ENCODE measurements at regions not wholly inside any gene's neighbourhood (a gene's known extent, or its start where the extent isn't known, plus 50 kb on each side); places are given as distances from the start of the nearest gene placed in this dataset.
"Not testable (repeated sequence)": the region's sequence is repeated elsewhere in the genome, so short reads cannot be mapped to it uniquely, and the experiment has no call there.

DNA sequence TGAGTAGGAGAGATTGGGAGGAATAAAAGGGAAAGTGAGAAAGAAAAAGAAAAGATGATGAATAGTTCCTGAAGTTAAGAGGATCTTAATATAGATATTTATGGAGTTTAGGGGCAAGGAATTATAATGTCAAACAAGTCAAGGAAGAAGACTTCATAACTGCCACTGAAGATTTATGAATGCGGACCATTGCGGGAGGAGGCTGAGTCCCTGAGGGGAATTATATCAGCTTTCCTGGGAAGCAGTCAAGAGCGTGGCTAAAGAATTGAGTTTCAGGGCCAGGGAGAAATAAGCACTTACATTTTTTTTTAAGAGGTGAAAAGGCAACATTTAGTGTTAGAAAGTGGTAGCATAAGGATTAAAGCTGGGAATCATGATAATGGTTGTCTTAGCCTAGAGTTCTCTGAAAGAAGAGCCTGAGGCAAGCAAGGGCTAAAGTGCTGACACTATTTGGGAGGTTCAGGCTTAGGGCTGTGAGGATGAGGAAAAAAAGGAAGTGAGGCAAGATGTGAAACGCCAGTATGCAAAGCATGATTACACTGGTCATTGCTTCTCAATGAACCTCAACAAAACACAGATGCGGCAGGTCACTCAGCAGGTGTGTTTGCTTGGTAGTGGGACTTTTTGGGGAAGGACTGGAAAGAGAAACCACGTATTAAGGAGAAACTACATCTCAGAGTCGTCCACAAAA, 217.1 kb downstream of the SLC4A3 start:
- no peak for DNase-seq

- no peak for DNase-seq
Measured at GRCh38 chr2:219848882-219849281, 221.5 kb downstream of the SLC4A3 start.

- DNase-seq = no peak
Measured at GRCh38 chr2:219851169-219851568, 223.7 kb downstream of the SLC4A3 start.

DNA sequence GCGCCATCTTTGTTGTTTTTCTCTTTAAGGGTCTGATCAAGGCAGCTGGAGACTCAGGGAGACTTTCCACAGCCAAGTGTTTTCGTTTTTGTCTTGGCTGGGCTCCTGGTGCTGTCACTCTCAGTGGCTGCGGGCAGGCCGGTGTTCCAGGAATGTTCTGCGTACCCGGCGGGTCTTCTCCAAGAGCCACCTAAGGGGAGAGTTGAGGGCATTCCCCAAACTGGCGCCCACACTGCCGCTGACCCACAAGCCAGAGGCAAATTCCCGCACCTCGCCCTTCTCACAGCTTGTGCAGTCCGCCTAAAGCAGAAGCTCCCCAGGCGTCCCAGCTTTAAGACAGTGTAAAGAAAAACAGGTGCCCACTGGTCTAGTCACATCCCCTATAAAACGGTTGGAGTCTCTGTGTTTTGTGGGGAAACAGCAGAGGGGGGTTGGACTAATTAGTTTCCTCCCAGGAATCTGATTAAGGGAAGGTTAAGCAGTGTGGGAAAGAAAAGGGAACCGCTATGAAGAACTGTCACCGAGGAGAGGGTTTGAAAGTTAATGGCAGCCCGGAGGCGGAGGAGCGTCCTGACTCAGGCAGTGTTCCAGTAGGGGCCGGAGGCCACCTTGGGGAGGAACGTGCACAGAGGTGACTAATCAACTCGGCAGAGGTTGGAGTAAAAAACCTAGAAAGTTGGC, 224.5 kb downstream of the SLC4A3 start:
- DNase-seq = no peak

DNA sequence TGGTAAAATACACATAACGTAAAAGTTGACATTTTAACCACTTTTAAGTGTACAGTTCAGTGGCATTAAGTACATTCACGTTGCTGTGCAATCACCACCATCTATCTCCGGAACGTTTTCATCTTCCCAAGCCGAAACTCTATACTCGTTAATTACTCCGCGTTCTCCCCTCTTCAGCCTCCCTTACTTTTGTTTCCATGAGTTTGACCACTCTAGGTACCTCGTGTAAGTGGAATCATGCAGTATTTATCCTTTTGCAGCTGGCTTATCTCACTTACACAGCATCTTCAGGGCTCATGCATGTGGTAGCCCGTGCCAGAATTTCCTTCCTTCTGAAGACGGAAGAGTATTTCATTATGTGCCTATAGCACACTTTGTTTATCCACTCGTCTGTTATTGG, 225.2 kb downstream of the SLC4A3 start:
- DNase-seq = no peak

GRCh38 chr2:219856602-219857001, 229.2 kb downstream of the SLC4A3 start:
- no peak for DNase-seq

- DNase-seq = no peak
Measured at GRCh38 chr2:219857751-219858150, 230.3 kb downstream of the SLC4A3 start.

DNA sequence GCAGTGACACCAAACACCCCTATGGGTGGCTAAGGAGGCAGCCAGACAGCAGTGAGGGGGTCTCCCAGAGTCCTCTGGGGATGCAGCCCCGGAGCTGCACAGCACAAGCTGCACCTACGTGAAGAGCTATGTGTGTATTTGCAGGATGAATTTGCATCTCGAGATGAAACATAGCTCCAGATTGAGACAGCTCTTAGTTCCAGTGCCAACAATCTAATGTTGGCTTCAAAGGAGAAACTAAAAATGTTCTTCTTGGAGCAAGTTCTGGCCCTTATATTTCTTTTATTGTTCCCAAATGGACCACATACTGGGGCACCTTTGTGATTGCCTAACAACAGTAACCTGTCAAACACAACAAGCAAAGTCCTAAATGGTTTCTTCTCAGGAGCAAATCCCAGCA, 233.9 kb downstream of the SLC4A3 start:
- no peak for DNase-seq

GRCh38 chr2:219864154-219864553, 236.7 kb downstream of the SLC4A3 start:
- DNase-seq = no peak

GRCh38 chr2:219868635-219869034, 241.2 kb downstream of the SLC4A3 start:
- no peak for DNase-seq

DNA sequence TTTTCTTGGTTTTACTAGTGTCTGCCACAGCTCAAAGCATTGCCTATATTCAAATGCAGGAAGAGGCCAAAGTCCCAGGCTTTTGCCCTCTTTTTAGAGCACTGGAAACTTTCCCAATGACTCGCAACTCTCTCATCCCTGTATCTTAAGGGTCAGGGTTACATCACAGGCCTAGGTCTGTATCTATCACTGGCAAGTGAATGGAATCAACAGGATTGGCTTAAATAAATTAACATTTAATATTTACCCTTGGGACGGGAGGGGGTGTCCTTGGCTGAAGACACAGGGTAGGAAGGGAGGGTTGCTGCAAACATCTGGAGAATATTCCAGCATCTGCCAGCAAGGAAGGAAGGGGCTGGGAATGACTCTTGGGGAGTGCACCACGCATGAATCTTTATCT, 242.6 kb downstream of the SLC4A3 start:
- no peak for DNase-seq

DNA sequence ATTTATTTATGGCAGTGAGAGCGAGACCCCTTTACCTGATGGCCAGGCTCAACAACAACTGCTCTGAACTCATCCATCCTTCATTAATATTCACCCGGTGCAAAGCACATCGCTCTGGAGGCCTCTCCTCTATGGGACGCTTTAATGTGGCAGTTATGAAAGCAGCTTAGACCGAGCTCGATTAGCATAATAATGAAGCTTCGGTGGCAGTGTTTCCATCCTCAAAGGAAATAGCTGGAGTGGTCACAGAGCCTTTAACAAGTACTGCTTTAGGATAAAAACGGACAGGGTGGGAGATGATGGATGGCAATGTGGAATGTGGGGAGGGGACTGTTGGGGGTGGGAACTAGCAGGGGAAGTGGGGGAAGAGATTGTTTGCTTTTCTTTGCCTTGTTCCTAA, 243.9 kb downstream of the SLC4A3 start:
- no peak for DNase-seq

GRCh38 chr2:219875036-219875435, 247.6 kb downstream of the SLC4A3 start:
- no peak for DNase-seq

- not testable (repeated sequence) for DNase-seq
Measured at GRCh38 chr2:219875986-219876385, 248.6 kb downstream of the SLC4A3 start.

GRCh38 chr2:219876931-219877330, 249.5 kb downstream of the SLC4A3 start:
- DNase-seq = no peak

- no peak for DNase-seq
Measured at GRCh38 chr2:219877728-219878127, 250.3 kb downstream of the SLC4A3 start.

- DNase-seq = no peak
Measured at GRCh38 chr2:219878516-219878915, 251.1 kb downstream of the SLC4A3 start.

GRCh38 chr2:219881851-219882250, 254.4 kb downstream of the SLC4A3 start:
- no peak for DNase-seq

DNA sequence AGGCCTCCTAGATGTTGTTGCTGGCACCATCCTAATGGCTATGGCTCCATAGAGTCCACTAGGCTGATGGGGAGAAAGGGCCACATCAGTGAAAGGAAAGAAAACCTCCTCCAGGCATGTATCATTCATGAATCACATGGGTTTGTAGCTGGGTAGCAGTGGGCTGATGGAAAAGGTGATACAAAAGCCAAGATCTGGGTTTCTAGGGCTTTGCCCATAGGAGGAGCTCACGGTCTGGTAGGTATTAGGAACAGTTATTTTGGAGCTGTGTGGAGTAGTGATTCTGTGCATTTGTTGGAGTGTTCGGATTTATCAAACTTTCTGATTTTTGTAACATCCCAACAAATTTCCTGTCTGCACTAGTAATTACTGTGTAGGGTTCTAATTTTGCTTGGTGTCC, 259.2 kb downstream of the SLC4A3 start:
- no peak for DNase-seq

GRCh38 chr2:219887870-219888269, 260.4 kb downstream of the SLC4A3 start:
- DNase-seq = no peak

GRCh38 chr2:219893541-219893940, 266.1 kb downstream of the SLC4A3 start:
- DNase-seq = no peak

- no peak for DNase-seq
Measured at GRCh38 chr2:219897456-219897855, 270.0 kb downstream of the SLC4A3 start.

DNA sequence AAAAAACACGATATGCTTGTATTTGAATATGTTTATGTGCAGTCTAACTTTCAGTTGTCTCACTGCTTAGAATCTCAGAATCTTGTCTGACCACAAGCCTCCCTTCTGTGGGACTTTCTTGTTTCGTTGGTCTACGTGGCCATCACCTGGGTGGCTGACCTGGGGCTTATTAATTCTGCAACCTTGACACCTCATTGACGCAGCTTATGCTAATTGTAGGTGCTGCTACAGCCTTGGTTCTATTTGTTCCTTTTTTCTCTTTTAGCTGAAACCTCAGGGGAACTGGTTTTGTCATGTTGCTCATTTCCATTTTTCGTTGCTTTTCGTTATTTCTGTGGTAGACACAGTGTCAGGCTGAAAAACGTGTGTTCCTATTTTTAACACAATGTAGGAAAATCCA, 273.7 kb downstream of the SLC4A3 start:
- DNase-seq = no peak

GRCh38 chr2:219902891-219903552, 275.6 kb downstream of the SLC4A3 start:
- no peak for DNase-seq

Measured in activated gamma-delta T cell treated with Interleukin-2 at 50 U/mL for 16 hours (primary cell).